Omental fat pad (tissue), 3 donors: ENCODE measurements at regions not wholly inside any gene's neighbourhood (a gene's known extent, or its start where the extent isn't known, plus 50 kb on each side); places are given as distances from the start of the nearest gene placed in this dataset.

Experiments used
- ATAC-seq: fragments of 150-250 bp; one replicate; pipeline ENCODE4 v1.9.1; 2016; ENCODE audit warnings: mild to moderate bottlenecking, moderate library complexity; ENCODE audit not compliant: low FRiP score
- DNase-seq: peaks from one replicate; pipeline ENCODE4 v3.0.0-alpha.2; 2019; ENCODE audit warnings: low spot score
- CTCF ChIP-seq, 3 donors: fragments of 450-650 bp; IDR thresholded peaks; one replicate each; pipeline ENCODE4 v1.5.1; 2016 to 2017; ENCODE audit warnings: antibody characterized with exemption in 3 of 3, mild to moderate bottlenecking in 3 of 3, moderate library complexity in 2 of 3

GRCh38 chr11:115739146-115739545 is 234.9 kb upstream of the CADM1 start:
- DNase-seq (no peak), ATAC-seq (no peak)
- no peak for TF ChIP-seq CTCF (IDR thresholded peaks at IDR 0.05)

- ATAC-seq (no peak), DNase-seq (no peak)
- no peak for TF ChIP-seq CTCF (IDR thresholded peaks at IDR 0.05)
These were observed 233.7 kb upstream of the CADM1 start for GRCh38 chr11:115737875-115738274.

- no peak for TF ChIP-seq CTCF (IDR thresholded peaks at IDR 0.05)
- no peak for DNase-seq
- ATAC-seq: no peak
These were observed 231.9 kb upstream of the CADM1 start for GRCh38 chr11:115736146-115736545.

- no peak for DNase-seq
- no peak for TF ChIP-seq CTCF (IDR thresholded peaks at IDR 0.05)
- no peak for ATAC-seq
These were observed 220.5 kb upstream of the CADM1 start for GRCh38 chr11:115724666-115725065.

- DNase-seq: no peak
- no peak for ATAC-seq
- no peak for TF ChIP-seq CTCF (IDR thresholded peaks at IDR 0.05)
These were observed 218.5 kb upstream of the CADM1 start for GRCh38 chr11:115722711-115723110.

GRCh38 chr11:115721296-115721995 is 217.2 kb upstream of the CADM1 start:
- DNase-seq (no peak), ATAC-seq (no peak)
- TF ChIP-seq CTCF (IDR thresholded peaks at IDR 0.05): no peak

GRCh38 chr11:115720602-115721245 is 216.5 kb upstream of the CADM1 start:
- no peak for ATAC-seq
- no peak for DNase-seq
- TF ChIP-seq CTCF (IDR thresholded peaks at IDR 0.05): no peak
